Body of pancreas (tissue), 4 donors: ENCODE measurements at regions not wholly inside any gene's neighbourhood (a gene's known extent, or its start where the extent isn't known, plus 50 kb on each side); places are given as distances from the start of the nearest gene placed in this dataset.

ENCODE experiments used
- POLR2A ChIP-seq, 3 donors: fragments of 450-650 bp; IDR thresholded peaks; one replicate each; pipeline ENCODE4 v1.6.1; 2016; ENCODE audit warnings: antibody characterized with exemption in 3 of 3, mild to moderate bottlenecking in 2 of 3
- TF ChIP-seq, protein P1 (sequence below), 7 experiments: fragments of 450-650 bp in 4 of 7; fragments of 200-600 bp in 3 of 7; sonication (generic) in 3 of 7; IDR thresholded peaks; one replicate each; pipeline ENCODE4 v1.5.1; 2016 to 2019; ENCODE audit warnings: antibody characterized with exemption in 7 of 7

DNA sequence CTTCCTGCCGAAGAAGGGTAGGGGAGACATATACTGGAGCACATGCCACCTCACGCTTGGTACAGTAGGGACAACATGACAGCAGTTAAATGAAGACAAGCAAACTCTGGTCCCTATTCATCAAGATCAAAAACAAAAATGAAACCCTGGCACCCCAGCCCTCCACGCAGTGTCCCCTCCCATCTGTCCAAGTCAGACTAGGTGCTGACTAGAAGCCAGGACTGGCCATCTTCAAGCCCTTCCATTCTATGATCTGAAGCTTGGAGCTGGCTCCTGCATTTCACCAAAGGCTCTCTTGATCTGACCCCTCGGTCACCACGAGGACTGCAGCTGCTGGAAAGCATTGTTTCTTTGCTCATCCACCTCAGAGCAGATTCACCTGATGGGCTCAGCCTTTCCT, 158.9 kb upstream of the GGTLC1 start:
- TF ChIP-seq POLR2A (IDR thresholded peaks at IDR 0.05): no peak
- TF ChIP-seq, protein P1, sequence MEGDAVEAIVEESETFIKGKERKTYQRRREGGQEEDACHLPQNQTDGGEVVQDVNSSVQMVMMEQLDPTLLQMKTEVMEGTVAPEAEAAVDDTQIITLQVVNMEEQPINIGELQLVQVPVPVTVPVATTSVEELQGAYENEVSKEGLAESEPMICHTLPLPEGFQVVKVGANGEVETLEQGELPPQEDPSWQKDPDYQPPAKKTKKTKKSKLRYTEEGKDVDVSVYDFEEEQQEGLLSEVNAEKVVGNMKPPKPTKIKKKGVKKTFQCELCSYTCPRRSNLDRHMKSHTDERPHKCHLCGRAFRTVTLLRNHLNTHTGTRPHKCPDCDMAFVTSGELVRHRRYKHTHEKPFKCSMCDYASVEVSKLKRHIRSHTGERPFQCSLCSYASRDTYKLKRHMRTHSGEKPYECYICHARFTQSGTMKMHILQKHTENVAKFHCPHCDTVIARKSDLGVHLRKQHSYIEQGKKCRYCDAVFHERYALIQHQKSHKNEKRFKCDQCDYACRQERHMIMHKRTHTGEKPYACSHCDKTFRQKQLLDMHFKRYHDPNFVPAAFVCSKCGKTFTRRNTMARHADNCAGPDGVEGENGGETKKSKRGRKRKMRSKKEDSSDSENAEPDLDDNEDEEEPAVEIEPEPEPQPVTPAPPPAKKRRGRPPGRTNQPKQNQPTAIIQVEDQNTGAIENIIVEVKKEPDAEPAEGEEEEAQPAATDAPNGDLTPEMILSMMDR (IDR thresholded peaks at IDR 0.05): no peak
